Spleen (tissue), 11 donors: ENCODE measurements at regions not wholly inside any gene's neighbourhood (a gene's known extent, or its start where the extent isn't known, plus 50 kb on each side); places are given as distances from the start of the nearest gene placed in this dataset.

Source experiments
- DNase-seq: peaks from one replicate; pipeline ENCODE4 v3.0.0-alpha.2; 2020
- H3K27ac ChIP-seq, 8 donors: fragments of 200-600 bp; sonication (generic) in 7 of 8; 1 replicate in 4 of 8; 2 replicates in 4 of 8; pipeline versions ENCODE4 v1.5.0 to v1.8.0; 2016 to 2021; ENCODE audit warnings: inconsistent platforms in 4 of 8, mild to moderate bottlenecking in 4 of 8, moderate library complexity in 1 of 8
- H3K27me3 ChIP-seq, 7 donors: fragments of 200-600 bp; sonication (generic) in 6 of 7; replicated peaks in 1 of 7; 1 replicate in 4 of 7; 2 replicates in 3 of 7; pipeline versions ENCODE4 v1.5.0 to v1.8.0; 2016 to 2021; ENCODE audit warnings: inconsistent platforms in 3 of 7, mild to moderate bottlenecking in 1 of 7
- H3K36me3 ChIP-seq, 6 donors: fragments of 200-600 bp; sonication (generic) in 5 of 6; 1 replicate in 4 of 6; 2 replicates in 2 of 6; pipeline versions ENCODE4 v1.5.0 to v1.8.0; 2016 to 2021; ENCODE audit warnings: inconsistent platforms in 2 of 6
- H3K4me1 ChIP-seq, 6 donors: fragments of 200-600 bp; sonication (generic) in 5 of 6; 1 replicate in 3 of 6; 2 replicates in 3 of 6; pipeline versions ENCODE4 v1.5.0 to v1.8.0; 2016 to 2021; ENCODE audit warnings: inconsistent platforms in 3 of 6
- H3K4me3 ChIP-seq, 8 donors: fragments of 200-600 bp; sonication (generic) in 7 of 8; 1 replicate in 4 of 8; 2 replicates in 4 of 8; pipeline versions ENCODE4 v1.5.0 to v1.8.0; 2016 to 2021; ENCODE audit warnings: inconsistent platforms in 4 of 8, mild to moderate bottlenecking in 4 of 8, moderate library complexity in 2 of 8
- H3K9me3 ChIP-seq, 8 donors: fragments of 200-600 bp; sonication (generic) in 7 of 8; 1 replicate in 4 of 8; 2 replicates in 4 of 8; pipeline versions ENCODE4 v1.5.0 to v1.8.0; 2016 to 2021; ENCODE audit warnings: inconsistent platforms in 4 of 8
- POLR2A ChIP-seq, 3 donors: fragments of 450-650 bp; IDR thresholded peaks; one replicate each; pipeline ENCODE4 v1.5.1; 2017; ENCODE audit warnings: antibody characterized with exemption in 3 of 3, mild to moderate bottlenecking in 1 of 3
- POLR2AphosphoS5 ChIP-seq, 3 donors: sonication (generic); formaldehyde crosslinking; IDR thresholded peaks; one replicate each; pipeline ENCODE4 v1.5.1; 2017; ENCODE audit warnings: antibody characterized with exemption in 3 of 3
- WGBS, 5 donors: extraction: QIAGEN DNeasy Blood & Tissue Kit in 3 of 5; methylation state at CpG; one replicate each; pipeline versions ENCODE4 v1.1.5 to v1.1.7; 2013 to 2018; 5-methylcytosine and 5-hydroxymethylcytosine counted together
- intact Hi-C: fragments of 100-400 bp; cut with DNase I; formaldehyde crosslinking; loops from one replicate; pipeline ENCODE4 v1.15.0; 2023; ENCODE audit warnings: low total_unique reads
- TF ChIP-seq, protein P1 (sequence below), 11 experiments: fragments of 200-600 bp in 7 of 11; fragments of 450-650 bp in 4 of 11; sonication (generic) in 4 of 11; IDR thresholded peaks in 8 of 11; conservative IDR thresholded peaks in 3 of 11; 1 replicate in 7 of 11; 2 replicates in 4 of 11; pipeline versions ENCODE4 v1.4.0 to v1.8.0; 2016 to 2021; ENCODE audit warnings: antibody characterized with exemption in 11 of 11, inconsistent platforms in 4 of 11, mild to moderate bottlenecking in 1 of 11
- donor health status: healthy with polysubstance abuse.
- donor health status: DM: no; HTN: no; CAD: no; lungs with moderate emphysema.
- donor health status: DM: no; HTN: no; CAD: no.
- donor health status: Bipolar disorder and iron deficiency.
- donor health status: healthy.
- donor health status: DM: no; HTN: no; CAD: no.
- donor health status: DM: yes; HTN: yes; CAD: no.

DNA sequence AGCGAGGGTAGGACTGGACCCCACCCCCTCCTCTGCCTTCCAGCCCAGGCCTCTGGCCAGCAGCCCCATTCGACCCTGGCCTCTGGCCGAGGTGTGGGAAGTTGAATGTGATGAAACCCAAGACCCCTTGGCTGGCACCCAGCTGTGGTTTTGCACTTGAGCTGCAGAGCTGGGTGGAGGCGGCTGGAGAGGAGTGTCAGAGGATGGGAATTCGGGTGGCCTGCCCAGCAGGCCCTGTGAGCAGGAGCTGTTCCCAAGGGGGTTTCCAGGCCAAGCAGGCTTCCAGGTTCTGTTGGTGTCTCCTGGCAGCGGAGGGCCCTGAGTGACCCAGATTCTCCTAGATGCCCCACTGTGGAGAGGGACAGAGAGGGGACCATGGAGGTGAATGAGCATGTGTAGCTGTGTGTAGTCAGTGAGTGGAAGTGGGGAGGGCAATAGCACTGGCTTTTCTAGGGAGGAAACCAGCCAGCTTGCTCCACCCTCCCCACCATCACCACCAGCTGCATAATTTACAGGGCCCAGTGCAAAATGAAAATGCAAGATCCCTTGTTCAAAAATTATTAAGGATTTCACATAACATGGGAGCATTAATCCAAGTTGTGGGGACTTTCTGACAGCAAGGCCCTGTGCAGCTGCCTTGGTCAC lies 172.2 kb upstream of the HAAO start:
- Histone ChIP-seq H3K9me3 (no peaks in the 10 kb centered on the region), H3K4me3 (no peak overlapping the region), H3K27ac (peak overlapping the region in 5 of 8 donors; percentile 10 to 30 (median 14)), H3K4me1 (peaks cover 17 to 67% (median 40%) of the 10 kb centered on the region in 6 donors), H3K36me3 (no peaks in the 10 kb centered on the region), H3K27me3 (peaks cover 0 to 8% (median 0%) of the 10 kb centered on the region in 7 donors)
- intact Hi-C loops: no loop called here
- peak; percentile 73 for DNase-seq
- TF ChIP-seq POLR2AphosphoS5 (IDR thresholded peaks at IDR 0.05) (peak in 2 of 3 donors; percentile 8 to 23), POLR2A (IDR thresholded peaks at IDR 0.05) (no peak)
- WGBS, 5 donors: 34 to 55% (median 43%) methylated on average over 5 to 6 of the region's 6 CpGs

DNA sequence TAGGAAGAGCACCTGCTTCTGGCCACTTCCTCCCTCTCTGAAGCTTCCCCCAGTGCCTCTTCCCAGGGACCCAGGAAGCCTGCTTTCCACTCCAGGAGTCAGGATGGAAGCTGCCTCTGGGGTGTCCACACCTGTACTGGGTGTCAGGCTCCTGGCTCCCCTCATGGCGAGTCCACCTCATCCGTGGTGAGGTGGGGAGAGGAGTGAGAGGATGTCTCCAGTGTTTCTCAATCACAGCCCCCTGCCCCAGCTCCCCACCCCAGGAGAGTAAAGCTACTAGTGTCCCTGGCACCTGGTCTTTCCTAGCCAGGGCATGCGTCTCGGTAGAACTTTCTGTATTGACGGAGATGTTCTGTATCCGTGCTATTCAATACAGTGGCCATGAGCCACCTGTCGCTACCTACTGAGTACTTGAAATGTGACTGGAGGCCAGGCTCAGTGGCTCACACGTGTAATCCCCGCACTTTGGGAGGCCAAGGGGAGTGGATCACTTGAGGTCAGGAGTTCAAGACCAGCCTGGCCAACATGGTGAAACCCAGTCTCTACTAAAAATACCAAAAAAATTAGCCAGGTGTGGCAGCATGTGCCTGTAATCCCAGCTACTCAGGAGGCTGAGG lies 171.2 kb upstream of the HAAO start:
- H3K36me3 ChIP-seq: no peaks in the 10 kb centered on the region
- intact Hi-C loops: no loop called here
- peaks cover 17 to 75% (median 45%) of the 10 kb centered on the region in 6 donors for H3K4me1 ChIP-seq
- no peak overlapping the region for H3K27ac ChIP-seq
- DNase-seq: peak; percentile 60
- H3K9me3 ChIP-seq: no peaks in the 10 kb centered on the region
- 86 to 92% (median 88%) methylated on average over 9 of the region's 9 CpGs for WGBS, 5 donors
- no peak overlapping the region for H3K4me3 ChIP-seq
- H3K27me3 ChIP-seq: peaks cover 0 to 8% (median 0%) of the 10 kb centered on the region in 7 donors
- TF ChIP-seq, protein P1, sequence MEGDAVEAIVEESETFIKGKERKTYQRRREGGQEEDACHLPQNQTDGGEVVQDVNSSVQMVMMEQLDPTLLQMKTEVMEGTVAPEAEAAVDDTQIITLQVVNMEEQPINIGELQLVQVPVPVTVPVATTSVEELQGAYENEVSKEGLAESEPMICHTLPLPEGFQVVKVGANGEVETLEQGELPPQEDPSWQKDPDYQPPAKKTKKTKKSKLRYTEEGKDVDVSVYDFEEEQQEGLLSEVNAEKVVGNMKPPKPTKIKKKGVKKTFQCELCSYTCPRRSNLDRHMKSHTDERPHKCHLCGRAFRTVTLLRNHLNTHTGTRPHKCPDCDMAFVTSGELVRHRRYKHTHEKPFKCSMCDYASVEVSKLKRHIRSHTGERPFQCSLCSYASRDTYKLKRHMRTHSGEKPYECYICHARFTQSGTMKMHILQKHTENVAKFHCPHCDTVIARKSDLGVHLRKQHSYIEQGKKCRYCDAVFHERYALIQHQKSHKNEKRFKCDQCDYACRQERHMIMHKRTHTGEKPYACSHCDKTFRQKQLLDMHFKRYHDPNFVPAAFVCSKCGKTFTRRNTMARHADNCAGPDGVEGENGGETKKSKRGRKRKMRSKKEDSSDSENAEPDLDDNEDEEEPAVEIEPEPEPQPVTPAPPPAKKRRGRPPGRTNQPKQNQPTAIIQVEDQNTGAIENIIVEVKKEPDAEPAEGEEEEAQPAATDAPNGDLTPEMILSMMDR (IDR thresholded peaks at IDR 0.05 in 8 of 11, conservative IDR thresholded peaks at IDR 0.05 in 3 of 11): no peak
- TF ChIP-seq POLR2A (IDR thresholded peaks at IDR 0.05) (no peak), POLR2AphosphoS5 (IDR thresholded peaks at IDR 0.05) (no peak)

DNA sequence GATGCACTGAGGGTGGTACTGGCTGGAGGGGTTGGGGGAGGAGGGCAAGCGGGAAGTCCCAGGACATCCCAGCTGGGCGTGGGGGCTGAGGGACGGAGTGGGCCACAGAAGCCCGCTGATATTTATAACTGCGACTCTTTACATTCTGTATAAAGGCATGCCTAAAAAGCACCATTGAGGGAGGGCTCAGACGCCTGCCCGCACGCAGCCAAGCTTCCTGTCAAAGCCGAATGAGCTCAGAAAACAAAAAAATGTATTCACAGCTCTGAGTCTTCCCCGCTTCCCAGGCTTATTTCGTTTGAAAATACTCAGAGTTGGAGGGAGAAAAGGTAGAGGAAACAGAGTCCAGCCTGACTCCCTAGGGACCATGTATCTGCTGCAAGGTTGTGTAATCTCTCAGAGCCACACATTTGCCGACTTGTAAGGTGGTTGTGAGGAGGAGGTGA lies 170.1 kb upstream of the HAAO start:
- H3K36me3 ChIP-seq: no peaks in the 10 kb centered on the region
- H3K27me3 ChIP-seq: peaks cover 0 to 8% (median 0%) of the 10 kb centered on the region in 7 donors
- intact Hi-C loops: no loop called here
- peaks cover 17 to 66% (median 45%) of the 10 kb centered on the region in 6 donors for H3K4me1 ChIP-seq
- TF ChIP-seq POLR2A (IDR thresholded peaks at IDR 0.05) (no peak), POLR2AphosphoS5 (IDR thresholded peaks at IDR 0.05) (no peak)
- TF ChIP-seq, protein P1 (IDR thresholded peaks at IDR 0.05 in 8 of 11, conservative IDR thresholded peaks at IDR 0.05 in 3 of 11): no peak
- 10 to 29% (median 19%) methylated on average over 11 to 12 of the region's 12 CpGs for WGBS, 5 donors
- H3K9me3 ChIP-seq: no peaks in the 10 kb centered on the region
- DNase-seq: no peak
- no peak overlapping the region for H3K4me3 ChIP-seq
- peak overlapping the region in 3 of 8 donors; percentile 35 to 50 (median 50) for H3K27ac ChIP-seq

DNA sequence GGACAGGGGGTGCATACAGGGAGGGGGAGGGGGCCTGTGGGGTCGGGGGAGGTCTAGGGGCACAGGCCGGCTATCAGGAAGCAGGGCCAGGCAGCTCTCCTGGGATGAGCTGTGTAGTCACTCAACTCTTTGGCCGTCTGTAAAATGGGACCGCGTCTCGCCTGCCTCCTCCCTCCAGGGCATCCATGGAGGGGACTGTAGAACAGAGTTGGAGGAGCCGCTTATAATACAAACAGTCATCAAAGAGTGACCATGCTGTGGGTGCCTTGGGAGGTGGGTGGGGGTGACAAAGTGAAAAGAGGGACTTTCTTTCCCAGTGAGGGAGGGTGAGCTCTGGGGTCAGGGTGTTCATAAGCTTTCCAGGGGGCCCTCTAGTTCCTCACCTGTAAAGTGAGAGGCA lies 169.6 kb upstream of the HAAO start:
- 32 to 56% (median 43%) methylated on average over 7 of the region's 7 CpGs for WGBS, 5 donors
- Histone ChIP-seq H3K27me3 (peaks cover 0 to 8% (median 0%) of the 10 kb centered on the region in 7 donors), H3K4me1 (peaks cover 17 to 64% (median 45%) of the 10 kb centered on the region in 6 donors), H3K36me3 (no peaks in the 10 kb centered on the region), H3K9me3 (no peaks in the 10 kb centered on the region), H3K4me3 (no peak overlapping the region), H3K27ac (peak overlapping the region in 5 of 8 donors; percentile 26 to 50 (median 50))
- DNase-seq: no peak
- no peak for TF ChIP-seq POLR2AphosphoS5 (IDR thresholded peaks at IDR 0.05)
- TF ChIP-seq POLR2A (IDR thresholded peaks at IDR 0.05): no peak
- TF ChIP-seq, protein P1 (IDR thresholded peaks at IDR 0.05 in 8 of 11, conservative IDR thresholded peaks at IDR 0.05 in 3 of 11): no peak
- intact Hi-C loops: no loop called here
